HFF-Myc (cell line): ENCODE measurements at regions not wholly inside any gene's neighbourhood (a gene's known extent, or its start where the extent isn't known, plus 50 kb on each side); places are given as distances from the start of the nearest gene placed in this dataset.

Experiments
- DNase-seq: peaks from one replicate; pipeline ENCODE4 v3.0.0-alpha.2; 2011; ENCODE audit warnings: low read depth; ENCODE audit errors: extremely low read depth
- H3K4me3 ChIP-seq: replicated peaks from 2 replicates; pipeline ENCODE4 v1.5.1; 2011; ENCODE audit warnings: low read depth, mild to moderate bottlenecking, control low read depth, low read length
- TF ChIP-seq, protein P1 (sequence below): IDR thresholded peaks from 2 replicates; pipeline ENCODE4 v1.5.1; 2012; ENCODE audit warnings: mild to moderate bottlenecking, low read depth, low read length, control low read depth; ENCODE audit errors: missing control alignments

DNA sequence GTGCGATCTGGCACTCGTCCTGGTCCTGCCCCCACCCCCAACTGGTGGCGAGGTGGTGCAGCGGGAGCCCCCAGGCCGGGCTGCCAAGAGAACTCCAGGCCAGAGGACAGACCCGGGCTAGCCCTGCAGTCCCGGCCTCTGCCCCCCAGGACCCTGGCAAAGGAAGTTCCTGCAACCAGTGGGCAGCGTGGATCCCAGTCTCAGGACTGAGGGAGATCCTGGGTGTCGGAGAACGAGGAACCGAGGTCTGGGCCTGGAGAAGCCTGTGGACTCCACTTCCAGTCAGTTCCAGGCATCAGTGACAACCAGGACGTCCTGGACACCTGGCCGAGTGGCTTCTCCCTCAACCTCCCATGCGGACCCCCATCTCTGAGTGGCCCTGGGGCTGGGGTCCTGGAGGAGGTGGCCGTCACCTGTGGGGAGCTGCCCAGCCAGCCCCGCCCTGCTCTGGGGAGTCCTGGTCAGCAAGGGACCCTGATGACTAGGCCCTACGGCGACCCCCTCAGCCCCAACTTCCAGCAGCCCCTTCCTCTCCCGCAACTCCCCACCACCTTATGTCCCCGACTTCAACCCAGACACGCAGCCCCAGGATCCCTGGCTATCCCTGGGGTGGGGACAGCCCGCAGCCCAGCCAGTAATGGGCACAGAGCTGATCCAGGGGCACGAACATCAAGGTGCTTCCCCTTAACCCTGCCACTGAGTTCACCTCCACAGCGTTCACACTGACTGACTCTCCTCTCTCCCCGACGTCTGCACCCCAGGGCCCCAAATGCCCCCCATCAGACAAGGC lies 53.7 kb upstream of the NKX1-1 start:
- H3K4me3 ChIP-seq, result no peak overlapping the region
- TF ChIP-seq, protein P1, sequence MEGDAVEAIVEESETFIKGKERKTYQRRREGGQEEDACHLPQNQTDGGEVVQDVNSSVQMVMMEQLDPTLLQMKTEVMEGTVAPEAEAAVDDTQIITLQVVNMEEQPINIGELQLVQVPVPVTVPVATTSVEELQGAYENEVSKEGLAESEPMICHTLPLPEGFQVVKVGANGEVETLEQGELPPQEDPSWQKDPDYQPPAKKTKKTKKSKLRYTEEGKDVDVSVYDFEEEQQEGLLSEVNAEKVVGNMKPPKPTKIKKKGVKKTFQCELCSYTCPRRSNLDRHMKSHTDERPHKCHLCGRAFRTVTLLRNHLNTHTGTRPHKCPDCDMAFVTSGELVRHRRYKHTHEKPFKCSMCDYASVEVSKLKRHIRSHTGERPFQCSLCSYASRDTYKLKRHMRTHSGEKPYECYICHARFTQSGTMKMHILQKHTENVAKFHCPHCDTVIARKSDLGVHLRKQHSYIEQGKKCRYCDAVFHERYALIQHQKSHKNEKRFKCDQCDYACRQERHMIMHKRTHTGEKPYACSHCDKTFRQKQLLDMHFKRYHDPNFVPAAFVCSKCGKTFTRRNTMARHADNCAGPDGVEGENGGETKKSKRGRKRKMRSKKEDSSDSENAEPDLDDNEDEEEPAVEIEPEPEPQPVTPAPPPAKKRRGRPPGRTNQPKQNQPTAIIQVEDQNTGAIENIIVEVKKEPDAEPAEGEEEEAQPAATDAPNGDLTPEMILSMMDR, result no peak
- no peak for DNase-seq

DNA sequence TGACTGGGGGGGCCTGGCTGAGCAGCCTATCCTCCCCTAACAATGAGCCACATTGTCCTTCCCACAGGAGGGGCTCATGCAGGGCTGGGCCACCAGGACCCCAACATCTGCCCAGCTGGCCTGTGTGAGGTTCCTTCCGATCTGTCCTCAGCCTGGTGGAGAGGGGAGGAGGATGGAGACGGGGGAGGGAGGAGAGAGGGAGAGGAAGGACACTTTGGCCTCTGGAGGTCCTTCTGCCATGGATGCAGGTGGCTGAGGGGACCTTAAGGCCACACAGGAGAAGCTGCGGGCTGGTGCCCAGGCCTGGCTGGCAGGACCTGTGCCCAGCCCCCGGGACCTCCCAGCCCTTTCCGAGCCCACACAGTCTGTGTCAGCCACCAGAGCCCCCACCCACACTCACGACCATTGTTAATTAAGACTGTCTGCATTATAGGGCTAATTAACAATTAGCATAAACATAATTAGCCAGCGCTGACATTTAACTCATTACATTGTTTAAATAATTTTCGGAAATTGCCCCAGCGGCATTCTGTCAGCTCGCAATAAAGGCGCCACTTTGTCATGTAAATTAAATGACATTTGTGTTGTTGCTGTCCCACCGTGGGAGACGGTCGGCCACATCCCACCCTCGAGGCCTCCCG lies 53.0 kb upstream of the NKX1-1 start:
- no peak for DNase-seq
- TF ChIP-seq, protein P1, result no peak
- no peak overlapping the region for H3K4me3 ChIP-seq

DNA sequence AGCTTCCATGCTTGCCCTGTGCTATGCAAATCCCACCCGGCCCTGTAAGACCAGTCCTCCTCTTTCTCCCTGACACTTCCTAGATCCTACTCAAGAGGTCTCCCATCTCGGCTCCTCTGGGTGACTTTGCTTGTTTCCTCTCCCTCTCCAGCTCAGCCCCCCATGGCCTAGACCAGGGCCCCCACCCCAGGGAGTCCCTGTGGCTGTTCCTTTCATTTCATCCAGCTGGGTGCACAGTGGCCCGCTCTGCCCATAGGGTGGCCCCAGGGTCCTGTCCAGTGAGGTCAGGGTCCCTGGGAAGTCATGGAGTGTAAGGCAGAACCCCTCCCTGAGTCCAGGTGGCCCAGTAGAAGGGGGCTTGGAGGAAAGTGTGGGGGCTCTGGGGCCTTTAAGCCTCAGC lies 52.3 kb upstream of the NKX1-1 start:
- H3K4me3 ChIP-seq, result no peak overlapping the region
- TF ChIP-seq, protein P1, result no peak
- no peak for DNase-seq
